ENCODE measurements at regions not wholly inside any gene's neighbourhood (a gene's known extent, or its start where the extent isn't known, plus 50 kb on each side); places are given as distances from the start of the nearest gene placed in this dataset.
"Not testable (repeated sequence)": the region's sequence is repeated elsewhere in the genome, so short reads cannot be mapped to it uniquely, and the experiment has no call there.

DNA sequence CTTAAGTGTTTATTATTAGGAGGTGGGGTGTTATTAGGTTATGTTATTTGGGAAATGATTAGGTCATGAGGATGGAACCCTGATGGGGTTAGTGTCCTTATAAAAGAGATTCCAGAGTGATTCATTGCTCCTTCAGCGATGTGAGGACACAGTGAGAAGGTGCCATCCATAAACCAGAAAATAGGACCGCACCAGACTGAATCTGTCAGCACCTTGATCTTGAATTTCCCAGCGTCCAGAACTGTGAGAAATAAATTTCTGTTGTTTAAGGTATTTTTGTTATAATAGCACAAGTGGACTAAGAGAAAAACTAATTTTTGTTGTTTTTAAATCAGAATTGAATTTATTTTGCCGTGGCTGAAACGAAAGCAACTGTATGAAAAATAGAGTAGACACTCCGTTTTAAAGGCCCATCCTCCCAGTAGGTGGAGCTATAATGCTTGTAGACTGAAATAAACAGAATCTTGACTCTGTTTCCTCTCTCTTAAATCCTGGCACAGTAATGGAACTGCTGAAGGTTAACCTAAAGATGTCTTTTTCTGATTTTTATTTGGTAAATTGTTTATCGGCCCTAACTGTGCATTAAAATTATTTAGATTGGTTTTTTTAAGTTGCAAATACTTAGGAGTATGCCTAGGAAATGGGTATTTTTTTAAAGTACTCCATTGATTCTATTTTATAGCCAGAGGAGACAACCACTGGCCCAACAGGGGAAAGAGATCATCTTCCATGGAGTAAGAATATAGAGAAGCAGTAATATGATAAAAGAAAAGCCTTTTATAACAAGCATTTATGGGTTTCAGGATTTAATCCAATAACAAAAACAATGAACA lies 133.2 kb upstream of the ADAMTS3 start:
- DNase-seq (ENCODE audit: extremely low spot score) = no peak

DNA sequence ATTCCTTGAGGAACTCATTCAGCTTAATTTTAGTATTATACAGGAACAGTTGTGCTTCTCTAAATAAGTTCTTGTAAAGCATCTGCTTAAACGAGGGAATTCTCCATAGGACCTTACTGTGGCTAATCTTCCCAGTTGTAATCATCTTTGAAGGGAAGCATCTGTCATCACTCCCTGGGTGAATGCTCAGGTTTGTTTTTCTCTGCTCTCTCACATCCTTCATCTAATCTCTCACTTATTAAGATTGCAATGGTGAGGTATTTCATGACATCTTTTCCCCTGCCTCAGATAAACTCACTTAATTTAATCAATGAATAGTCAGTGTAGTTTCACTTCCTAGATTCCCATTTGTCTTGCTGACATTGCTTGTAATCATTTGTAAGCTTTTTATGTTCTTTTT lies 121.8 kb upstream of the ADAMTS3 start:
- Histone ChIP-seq H3K36me3 (ENCODE audit: insufficient read depth) (no peaks in the 10 kb centered on the region), H3K4me1 (ENCODE audit: insufficient read depth) (no peaks in the 10 kb centered on the region), H3K27ac (ENCODE audit: low read depth) (no peak overlapping the region), H3K4me3 (ENCODE audit: low read depth, low read length) (no peak overlapping the region)
- 22% methylated on average over 1 of the region's 1 CpG for WGBS
- no peak for DNase-seq (ENCODE audit: extremely low spot score)

More for the DNA sequence above, 133.2 kb upstream of the ADAMTS3 start:
- Histone ChIP-seq H3K27ac (ENCODE audit: low read depth) (no peak overlapping the region), H3K4me1 (ENCODE audit: insufficient read depth) (no peaks in the 10 kb centered on the region), H3K4me3 (ENCODE audit: low read depth, low read length) (peak overlapping the region; percentile 16), H3K36me3 (ENCODE audit: insufficient read depth) (no peaks in the 10 kb centered on the region)
- 26% methylated on average over 7 of the region's 7 CpGs for WGBS

DNA sequence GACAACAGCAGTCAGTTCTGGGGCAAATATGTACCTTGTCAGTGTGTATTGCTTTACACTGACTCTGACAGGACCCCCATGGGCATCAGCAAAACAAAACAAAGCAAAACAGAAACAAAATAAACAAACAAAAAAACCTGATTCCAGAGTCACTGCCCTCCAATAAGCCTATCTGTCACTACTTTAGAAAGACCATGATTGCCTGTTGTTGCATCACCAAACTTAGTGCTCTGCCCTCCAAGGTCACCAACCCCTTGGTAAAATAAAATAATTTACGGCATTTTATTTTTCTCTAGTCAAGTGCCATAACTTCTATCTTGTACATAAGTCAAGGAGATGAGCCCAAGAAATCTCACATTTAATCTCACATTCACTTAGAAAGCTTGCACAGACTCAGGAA lies 120.9 kb upstream of the ADAMTS3 start:
- H3K27ac ChIP-seq (ENCODE audit: low read depth) = no peak overlapping the region
- DNase-seq (ENCODE audit: extremely low spot score) = no peak
- no peaks in the 10 kb centered on the region for H3K36me3 ChIP-seq (ENCODE audit: insufficient read depth)
- no peaks in the 10 kb centered on the region for H3K4me1 ChIP-seq (ENCODE audit: insufficient read depth)
- WGBS = 89% methylated on average over 1 of the region's 1 CpG
- H3K4me3 ChIP-seq (ENCODE audit: low read depth, low read length) = no peak overlapping the region

DNA sequence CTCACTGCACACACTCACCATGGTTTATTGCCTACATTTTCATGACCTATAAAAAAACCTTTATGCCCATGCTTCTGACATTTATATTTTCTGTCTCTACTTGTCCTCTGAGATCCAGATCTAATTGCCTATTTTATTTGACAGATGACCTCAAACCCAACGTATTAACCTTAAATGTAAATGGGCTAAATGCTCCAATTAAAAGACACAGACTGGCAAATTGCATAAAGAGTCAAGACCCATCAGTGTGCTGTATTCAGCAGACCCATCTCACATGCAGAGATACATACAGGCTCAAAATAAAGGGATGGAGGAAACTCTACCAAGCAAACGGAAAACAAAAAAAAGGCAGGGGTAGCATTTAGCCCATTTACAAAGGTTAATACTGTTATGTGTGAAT lies 117.4 kb upstream of the ADAMTS3 start:
- not testable (repeated sequence) for H3K27ac ChIP-seq (ENCODE audit: low read depth); DNase-seq (ENCODE audit: extremely low spot score); H3K4me3 ChIP-seq (ENCODE audit: low read depth, low read length); H3K36me3 ChIP-seq (ENCODE audit: insufficient read depth); H3K4me1 ChIP-seq (ENCODE audit: insufficient read depth)
- 63% methylated on average over 2 of the region's 2 CpGs for WGBS

DNA sequence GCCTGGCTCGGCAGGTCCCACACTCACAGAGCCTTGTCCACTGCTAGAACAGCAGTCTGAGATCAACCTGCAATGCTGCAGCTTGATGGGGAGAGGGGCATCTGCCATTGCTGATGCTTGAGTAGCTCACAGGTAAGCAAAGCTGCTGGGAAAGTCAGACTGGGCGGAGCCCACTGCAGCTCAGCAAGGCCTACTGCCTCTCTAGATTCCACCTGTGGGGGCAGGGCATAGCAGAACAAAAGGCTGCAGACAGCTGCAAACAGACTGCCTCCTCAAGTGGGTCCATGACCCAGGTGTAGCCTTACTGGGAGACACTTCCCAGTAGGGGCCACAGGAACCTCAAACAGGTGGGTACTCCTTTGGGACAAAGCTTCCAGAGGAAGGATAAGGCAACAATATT lies 110.6 kb upstream of the ADAMTS3 start:
- no peak for DNase-seq (ENCODE audit: extremely low spot score)
- 87% methylated on average over 2 of the region's 2 CpGs for WGBS
- Histone ChIP-seq H3K4me1 (ENCODE audit: insufficient read depth) (no peaks in the 10 kb centered on the region), H3K4me3 (ENCODE audit: low read depth, low read length) (no peak overlapping the region), H3K36me3 (ENCODE audit: insufficient read depth) (no peaks in the 10 kb centered on the region), H3K27ac (ENCODE audit: low read depth) (no peak overlapping the region)

DNA sequence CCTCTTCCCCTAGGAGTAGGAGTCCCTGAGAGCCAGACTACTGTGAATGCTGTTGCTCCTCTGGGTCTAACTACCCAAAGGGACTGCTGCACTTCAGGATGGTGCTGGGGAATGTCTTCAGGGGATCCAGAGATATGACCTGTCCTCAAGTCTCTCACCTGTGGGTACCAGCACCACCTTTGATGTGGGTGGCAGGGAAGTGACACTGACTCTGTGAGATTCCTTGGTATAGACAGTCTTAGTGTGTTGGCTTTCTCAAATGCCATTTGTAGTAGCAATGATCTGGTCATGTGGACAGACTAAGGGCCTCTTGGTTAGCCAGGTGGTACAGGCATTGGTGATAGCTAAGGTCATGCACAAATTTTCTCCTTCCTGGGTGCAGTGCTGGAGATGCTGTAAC lies 108.9 kb upstream of the ADAMTS3 start:
- H3K4me3 ChIP-seq (ENCODE audit: low read depth, low read length) = no peak overlapping the region
- no peak for DNase-seq (ENCODE audit: extremely low spot score)
- H3K27ac ChIP-seq (ENCODE audit: low read depth) = no peak overlapping the region
- no peaks in the 10 kb centered on the region for H3K4me1 ChIP-seq (ENCODE audit: insufficient read depth)
- H3K36me3 ChIP-seq (ENCODE audit: insufficient read depth) = no peaks in the 10 kb centered on the region

DNA sequence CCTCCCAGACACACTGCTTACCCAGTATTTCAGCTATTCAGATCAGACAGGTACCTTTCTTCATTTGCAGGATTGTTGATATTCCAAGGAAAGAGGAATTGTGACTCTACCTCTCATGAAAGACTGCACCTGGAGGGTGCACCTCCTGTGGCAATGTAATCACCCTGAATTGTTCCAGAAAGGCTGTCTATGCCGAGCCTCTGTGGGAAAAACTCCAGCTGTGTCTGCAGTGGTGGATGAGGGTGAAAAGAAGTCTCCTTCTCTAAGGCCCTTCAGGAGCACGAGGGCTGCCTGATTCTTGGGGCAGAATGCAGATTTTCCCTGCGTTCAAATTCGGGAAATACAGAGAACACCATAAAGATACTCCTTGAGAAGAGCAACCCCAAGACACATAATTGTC lies 108.2 kb upstream of the ADAMTS3 start:
- Histone ChIP-seq H3K4me1 (ENCODE audit: insufficient read depth) (no peaks in the 10 kb centered on the region), H3K27ac (ENCODE audit: low read depth) (no peak overlapping the region), H3K4me3 (ENCODE audit: low read depth, low read length) (no peak overlapping the region), H3K36me3 (ENCODE audit: insufficient read depth) (no peaks in the 10 kb centered on the region)
- no peak for DNase-seq (ENCODE audit: extremely low spot score)
- WGBS = 80% methylated on average over 4 of the region's 4 CpGs

DNA sequence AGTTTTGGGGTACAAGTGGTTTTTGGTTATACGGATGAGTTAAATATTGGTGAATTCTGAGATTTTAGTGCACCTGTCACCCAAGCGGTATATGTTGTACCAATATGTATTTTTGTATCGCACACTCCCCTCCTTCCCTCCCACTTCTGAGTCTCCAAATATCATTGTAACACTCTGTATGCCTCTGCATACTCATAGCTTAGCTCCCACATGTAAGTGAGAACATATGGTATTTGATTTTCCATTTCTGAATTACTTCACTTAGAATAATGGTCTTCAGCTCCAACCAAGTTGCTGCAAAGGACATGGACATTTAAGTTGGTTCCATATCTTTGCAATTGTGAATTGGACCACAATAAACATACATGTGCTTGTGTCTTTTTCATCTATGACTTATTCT lies 103.0 kb upstream of the ADAMTS3 start:
- H3K27ac ChIP-seq (ENCODE audit: low read depth) = no peak overlapping the region
- H3K4me1 ChIP-seq (ENCODE audit: insufficient read depth) = no peaks in the 10 kb centered on the region
- H3K4me3 ChIP-seq (ENCODE audit: low read depth, low read length) = no peak overlapping the region
- no peaks in the 10 kb centered on the region for H3K36me3 ChIP-seq (ENCODE audit: insufficient read depth)
- 99% methylated on average over 3 of the region's 3 CpGs for WGBS
- DNase-seq (ENCODE audit: extremely low spot score) = no peak

DNA sequence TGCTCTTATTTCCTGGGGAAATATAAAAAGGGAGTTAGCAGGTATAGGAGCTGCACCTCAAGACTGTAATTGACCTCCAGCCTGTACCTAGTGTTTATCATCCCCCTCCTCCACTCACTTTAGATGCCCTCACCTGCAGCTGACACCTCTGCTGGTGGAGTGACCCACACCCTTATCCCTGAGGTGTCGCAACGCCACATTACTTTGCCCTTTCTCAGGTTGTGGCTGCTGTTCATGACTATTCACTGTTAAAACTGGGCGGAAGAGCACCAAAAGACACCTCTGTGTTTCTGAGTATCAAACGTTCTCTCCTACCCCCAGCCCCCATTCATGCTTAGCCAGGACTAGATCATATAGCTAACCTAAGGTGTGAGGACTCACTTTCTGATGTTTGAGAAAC lies 101.5 kb upstream of the ADAMTS3 start:
- Histone ChIP-seq H3K27ac (ENCODE audit: low read depth) (no peak overlapping the region), H3K4me1 (ENCODE audit: insufficient read depth) (no peaks in the 10 kb centered on the region), H3K36me3 (ENCODE audit: insufficient read depth) (no peaks in the 10 kb centered on the region), H3K4me3 (ENCODE audit: low read depth, low read length) (no peak overlapping the region)
- DNase-seq (ENCODE audit: extremely low spot score) = no peak
- WGBS = 85% methylated on average over 4 of the region's 4 CpGs

DNA sequence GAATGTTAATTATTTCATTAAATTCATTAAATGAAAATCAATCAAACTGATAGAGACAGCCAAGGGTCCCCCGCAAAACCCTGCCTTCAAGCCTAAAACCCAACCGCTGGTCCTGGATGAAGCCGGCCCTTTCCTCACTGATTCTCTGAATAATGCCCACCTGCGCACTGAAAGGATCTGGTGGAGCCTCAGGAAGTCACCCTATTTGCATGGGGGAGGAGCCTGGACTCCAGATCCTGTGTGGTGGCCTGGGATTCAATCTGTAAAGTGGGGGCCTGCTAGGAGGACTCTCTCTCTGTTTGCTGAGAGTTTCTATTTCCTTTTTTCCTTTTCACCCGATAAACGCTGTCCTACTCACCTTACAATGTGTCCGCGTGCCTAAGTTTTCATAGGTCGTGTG lies 97.9 kb upstream of the ADAMTS3 start:
- Histone ChIP-seq H3K36me3 (ENCODE audit: insufficient read depth) (no peaks in the 10 kb centered on the region), H3K4me3 (ENCODE audit: low read depth, low read length) (no peak overlapping the region), H3K4me1 (ENCODE audit: insufficient read depth) (no peaks in the 10 kb centered on the region), H3K27ac (ENCODE audit: low read depth) (no peak overlapping the region)
- DNase-seq (ENCODE audit: extremely low spot score) = no peak
- WGBS = 72% methylated on average over 9 of the region's 9 CpGs

DNA sequence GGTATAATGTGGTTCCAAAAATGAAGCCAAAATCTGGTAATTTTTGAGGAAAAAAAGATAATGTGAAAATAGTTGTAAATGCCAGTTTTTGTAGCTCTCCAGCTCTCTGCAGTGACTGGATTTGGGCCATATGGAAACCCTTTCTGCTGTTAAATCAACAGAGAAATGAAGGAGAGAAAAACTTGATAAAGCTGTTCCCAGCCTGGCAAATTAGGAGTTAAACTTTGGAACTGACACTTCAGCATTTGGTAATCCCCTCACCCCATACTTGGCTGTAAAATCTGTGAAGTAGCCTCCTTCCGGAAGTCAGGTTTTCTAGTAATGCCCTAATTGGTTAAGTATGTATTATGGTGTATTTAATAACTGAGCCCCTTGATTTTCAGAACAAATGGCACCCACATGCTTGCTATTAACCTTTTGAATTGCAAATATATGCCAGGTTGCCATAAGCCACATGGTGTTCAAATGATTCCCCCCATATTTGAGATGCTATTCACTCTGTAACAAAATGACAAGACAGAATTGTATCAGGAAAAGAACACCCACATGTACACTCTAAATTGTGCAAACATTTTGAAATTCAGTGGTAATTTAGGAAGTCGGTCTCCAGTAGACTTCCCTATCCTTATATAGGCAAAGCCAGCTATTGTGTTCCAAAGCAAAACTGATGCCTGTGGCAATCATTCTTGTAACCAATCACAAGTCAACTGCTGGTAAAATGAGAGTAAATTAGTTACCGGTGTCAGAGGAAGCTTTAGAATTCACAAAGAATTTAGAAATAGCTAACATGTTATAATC lies 96.3 kb upstream of the ADAMTS3 start:
- no peak for DNase-seq (ENCODE audit: extremely low spot score)
- H3K4me1 ChIP-seq (ENCODE audit: insufficient read depth) = no peaks in the 10 kb centered on the region

DNA sequence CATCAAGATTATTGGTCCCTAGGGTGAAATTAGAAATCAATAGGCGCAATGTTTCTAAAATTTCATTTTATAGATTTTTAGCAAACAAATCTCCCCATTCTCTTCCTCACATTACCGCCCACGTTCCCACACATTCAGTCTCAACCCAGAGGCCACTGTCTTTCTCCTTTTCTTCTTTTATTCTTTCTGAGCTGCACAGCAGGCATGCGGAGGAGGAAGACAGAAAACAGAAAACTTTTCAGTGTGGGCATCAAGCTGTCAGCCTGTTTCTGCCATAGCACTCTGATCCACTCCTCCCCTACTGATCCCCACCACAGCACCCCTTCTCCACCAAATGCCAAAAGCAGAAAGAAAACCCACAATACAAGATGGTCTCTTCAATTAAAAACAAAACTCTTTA lies 94.8 kb upstream of the ADAMTS3 start:
- no peak for DNase-seq (ENCODE audit: extremely low spot score)
- no peaks in the 10 kb centered on the region for H3K4me1 ChIP-seq (ENCODE audit: insufficient read depth)
- WGBS = 66% methylated on average over 4 of the region's 4 CpGs
- no peak overlapping the region for H3K27ac ChIP-seq (ENCODE audit: low read depth)
- H3K4me3 ChIP-seq (ENCODE audit: low read depth, low read length) = no peak overlapping the region
- no peaks in the 10 kb centered on the region for H3K36me3 ChIP-seq (ENCODE audit: insufficient read depth)

More for the DNA sequence above, 96.3 kb upstream of the ADAMTS3 start:
- WGBS = 55% methylated on average over 3 of the region's 3 CpGs
- no peak overlapping the region for H3K4me3 ChIP-seq (ENCODE audit: low read depth, low read length)
- H3K27ac ChIP-seq (ENCODE audit: low read depth) = no peak overlapping the region
- no peaks in the 10 kb centered on the region for H3K36me3 ChIP-seq (ENCODE audit: insufficient read depth)

DNA sequence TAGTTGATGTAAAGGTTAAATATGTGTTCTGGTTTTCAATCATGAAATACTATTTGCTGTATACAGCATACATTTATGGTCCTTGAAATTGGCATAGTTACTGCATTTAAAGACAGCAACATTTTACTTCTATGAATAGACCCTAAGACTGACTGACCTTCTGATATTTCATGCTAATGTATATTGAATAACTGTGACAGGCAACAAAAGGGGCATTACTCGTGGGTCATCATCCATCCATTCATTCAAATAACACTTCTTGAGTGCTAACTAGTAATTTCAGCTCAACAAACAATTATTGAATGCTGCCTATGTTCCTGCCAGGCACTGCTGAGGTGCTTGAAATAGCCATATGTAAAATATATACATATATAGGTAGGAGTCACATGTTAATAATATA lies 92.8 kb upstream of the ADAMTS3 start:
- DNase-seq (ENCODE audit: extremely low spot score) = no peak
- WGBS = 60% methylated on average over 1 of the region's 1 CpG
- H3K27ac ChIP-seq (ENCODE audit: low read depth) = no peak overlapping the region
- H3K4me1 ChIP-seq (ENCODE audit: insufficient read depth) = no peaks in the 10 kb centered on the region
- H3K4me3 ChIP-seq (ENCODE audit: low read depth, low read length) = no peak overlapping the region
- no peaks in the 10 kb centered on the region for H3K36me3 ChIP-seq (ENCODE audit: insufficient read depth)

DNA sequence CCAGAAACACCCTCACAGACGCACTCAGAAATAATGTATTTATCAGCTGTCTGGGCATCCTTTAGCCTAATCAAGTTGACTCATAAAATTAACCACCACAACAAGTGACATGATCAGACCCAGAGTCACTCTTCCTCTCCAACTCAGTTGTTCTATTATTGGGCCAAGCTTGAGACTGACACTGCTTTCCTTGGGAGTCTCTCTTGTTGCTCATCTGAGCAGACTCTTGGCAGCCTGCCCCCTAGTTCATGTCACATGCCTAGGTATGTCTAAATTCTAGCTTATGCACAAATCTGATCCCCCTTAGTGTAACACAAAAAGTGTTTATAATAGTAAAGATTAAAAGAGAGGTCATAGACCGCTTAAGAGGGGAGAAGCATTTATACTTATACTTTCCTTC lies 72.6 kb upstream of the ADAMTS3 start:
- 74% methylated on average over 2 of the region's 2 CpGs for WGBS
- no peak for DNase-seq (ENCODE audit: extremely low spot score)
- Histone ChIP-seq H3K27ac (ENCODE audit: low read depth) (no peak overlapping the region), H3K4me1 (ENCODE audit: insufficient read depth) (no peaks in the 10 kb centered on the region), H3K36me3 (ENCODE audit: insufficient read depth) (no peaks in the 10 kb centered on the region), H3K4me3 (ENCODE audit: low read depth, low read length) (no peak overlapping the region)

Data from urinary bladder (tissue), 3 donors.